Stimulated activated CD4-positive, alpha-beta T cell treated with anti-CD3 and anti-CD28 coated beads, Interleukin-12 subunit alpha, Interleukin-12 subunit beta, amount 100 ng/mL, for 48 hours (primary cell): ENCODE measurements at regions not wholly inside any gene's neighbourhood (a gene's known extent, or its start where the extent isn't known, plus 50 kb on each side); places are given as distances from the start of the nearest gene placed in this dataset.

Experiments used
- DNase-seq, 3 donors: peaks; one replicate each; pipeline ENCODE4 v3.0.0-alpha.2; 2020; ENCODE audit warnings: low read depth in 2 of 3, low spot score in 1 of 3

- DNase-seq, result no peak
Measured at GRCh38 chr11:122451911-122452310, 203.6 kb upstream of the UBASH3B start.

- DNase-seq, result no peak
Measured at GRCh38 chr11:122441666-122442035, 213.9 kb upstream of the UBASH3B start.

DNA sequence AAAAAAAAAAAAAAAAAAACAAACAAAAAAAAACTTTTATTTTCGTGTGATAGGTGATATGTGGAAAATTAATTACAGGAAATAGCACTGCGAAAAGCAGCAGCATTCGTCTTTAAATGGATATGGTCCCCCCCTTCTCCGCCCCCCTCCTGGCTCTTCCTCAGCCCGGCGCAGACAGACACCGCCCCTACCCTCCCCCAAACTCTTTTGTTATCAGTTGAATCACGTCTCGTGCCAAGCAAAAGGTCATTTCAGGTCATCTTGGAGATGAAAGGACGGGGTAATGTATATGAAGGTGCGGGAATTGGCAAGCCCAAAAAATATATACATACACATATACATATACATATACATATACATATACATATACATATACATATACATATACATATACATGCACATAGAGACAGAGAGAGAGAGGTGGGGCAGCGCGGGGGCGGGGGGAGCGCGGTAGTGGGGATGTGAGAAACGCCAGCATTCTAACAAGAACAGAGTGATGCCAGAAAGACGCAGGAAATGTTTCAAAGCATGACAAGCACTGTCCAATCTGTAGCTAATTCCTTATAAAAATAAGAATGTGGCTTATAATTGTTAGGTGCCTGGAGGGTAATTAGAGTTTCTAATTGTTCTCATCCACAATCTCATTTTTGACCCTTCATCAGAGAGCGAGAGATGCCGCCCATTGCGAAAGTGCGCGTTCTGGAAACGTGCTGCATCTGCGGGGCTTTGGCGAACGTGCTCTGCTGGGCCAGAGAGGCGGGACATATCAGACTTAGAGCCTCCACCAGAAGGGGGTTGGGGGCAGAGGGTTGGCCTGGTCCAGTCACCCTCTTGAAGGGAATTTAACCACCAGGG is 214.5 kb upstream of the UBASH3B start:
- no peak for DNase-seq

DNA sequence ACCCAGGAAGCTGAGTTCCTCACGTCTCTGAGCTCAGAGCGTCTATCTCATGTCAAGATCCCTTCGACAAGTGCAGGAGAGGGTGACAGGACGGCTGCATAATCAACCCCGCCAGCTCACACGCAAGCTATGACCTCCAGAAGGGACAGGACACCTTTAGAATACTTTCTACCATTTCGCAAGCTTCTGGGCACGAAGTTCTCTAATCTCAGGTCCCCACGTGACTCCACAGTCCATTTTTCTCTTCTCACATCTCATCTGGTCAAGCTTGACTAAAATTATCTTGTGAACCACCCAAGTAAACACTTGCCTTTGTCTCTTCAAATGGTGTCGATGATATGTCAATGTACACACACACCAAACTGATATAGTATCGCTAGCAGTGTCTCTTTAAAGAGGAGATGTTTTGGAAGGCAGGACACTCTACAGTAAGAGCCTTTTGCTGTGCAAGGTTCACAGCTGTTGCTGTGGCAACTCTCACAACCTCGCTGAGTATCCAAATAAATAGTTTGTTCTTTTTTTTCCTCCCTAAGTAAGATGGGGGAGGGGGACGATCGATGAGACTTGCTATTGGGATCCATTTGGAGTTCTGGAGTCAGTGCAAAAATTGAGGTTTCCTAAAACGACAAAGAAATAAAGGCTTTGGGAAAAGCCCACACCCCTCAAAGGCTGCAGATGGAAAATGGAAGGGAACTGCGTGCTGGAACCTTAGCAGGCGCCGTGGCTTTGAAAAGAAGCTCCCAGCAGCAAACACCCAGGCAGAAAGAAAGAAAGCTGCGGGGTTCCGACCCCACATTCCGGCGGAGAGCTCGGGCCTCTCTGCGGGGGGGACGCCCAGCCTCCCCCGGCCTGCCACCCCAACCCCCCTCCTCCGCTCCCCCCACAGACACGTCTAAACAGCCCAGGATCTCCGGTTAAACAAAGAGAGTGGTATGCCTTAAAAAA is 215.4 kb upstream of the UBASH3B start:
- DNase-seq, result no peak

- DNase-seq, result no peak
Measured at GRCh38 chr11:122436188-122436555, 219.3 kb upstream of the UBASH3B start.

- DNase-seq, result no peak
Measured at GRCh38 chr11:122435540-122436187, 219.9 kb upstream of the UBASH3B start.

- DNase-seq, result no peak
Measured at GRCh38 chr11:122434786-122435185, 220.7 kb upstream of the UBASH3B start.

GRCh38 chr11:122430490-122430889 is 225.0 kb upstream of the UBASH3B start:
- no peak for DNase-seq

DNA sequence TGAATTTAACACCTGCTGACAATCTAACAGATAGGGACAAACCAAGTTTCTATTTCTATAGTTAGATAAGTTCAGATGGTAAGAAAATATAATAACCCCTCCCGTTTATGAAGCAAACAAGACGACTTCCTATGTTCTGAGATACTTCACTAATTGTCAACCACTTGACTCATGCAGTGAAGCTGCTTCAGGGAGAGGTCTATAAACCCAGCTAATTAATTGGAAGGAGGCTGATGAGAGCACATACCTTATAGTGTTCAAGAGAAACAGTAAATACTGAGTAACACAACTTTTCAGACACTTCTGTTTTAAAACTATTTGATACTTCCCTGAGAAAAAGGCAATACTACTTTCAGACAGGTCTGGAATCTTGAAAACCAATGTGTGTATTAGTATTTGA is 229.4 kb upstream of the UBASH3B start:
- no peak for DNase-seq

DNA sequence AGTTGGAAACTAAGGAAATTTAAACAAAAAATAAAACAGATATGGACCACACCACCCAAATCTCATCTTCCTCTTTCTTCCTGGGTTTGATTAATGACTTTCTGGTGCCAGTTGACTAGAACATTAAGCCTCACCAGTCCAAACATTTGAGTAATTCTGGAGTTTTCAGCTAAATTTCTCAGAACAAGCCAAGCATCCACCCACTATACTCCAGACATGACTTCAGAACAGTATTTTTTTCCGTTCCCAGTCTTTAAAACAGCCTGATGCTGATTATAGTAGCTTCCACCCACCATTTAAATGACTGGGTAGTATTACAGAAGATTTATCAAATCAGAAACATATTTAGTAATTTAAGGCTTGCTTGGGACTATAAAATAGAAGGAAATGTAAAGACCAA is 230.9 kb upstream of the UBASH3B start:
- no peak for DNase-seq

DNA sequence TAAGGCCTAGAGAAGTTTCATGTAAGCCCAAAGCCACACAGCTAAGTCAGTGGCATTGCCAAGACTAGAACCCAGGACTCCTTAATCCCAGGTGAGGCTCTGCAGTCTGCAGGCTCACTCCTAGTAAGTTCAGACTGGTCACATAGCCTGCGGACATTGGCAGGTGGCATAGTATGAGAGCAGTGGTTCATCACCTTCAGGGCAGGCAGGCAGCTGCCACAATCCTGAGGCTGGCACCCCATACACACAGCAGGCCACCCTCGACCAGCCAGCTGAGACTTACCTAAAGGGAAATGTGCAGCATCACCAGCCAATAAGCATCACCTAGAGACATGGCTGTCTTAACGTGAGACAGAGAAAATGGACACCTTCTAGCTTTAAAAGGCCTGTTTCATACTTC is 231.6 kb upstream of the UBASH3B start:
- DNase-seq, result no peak

DNA sequence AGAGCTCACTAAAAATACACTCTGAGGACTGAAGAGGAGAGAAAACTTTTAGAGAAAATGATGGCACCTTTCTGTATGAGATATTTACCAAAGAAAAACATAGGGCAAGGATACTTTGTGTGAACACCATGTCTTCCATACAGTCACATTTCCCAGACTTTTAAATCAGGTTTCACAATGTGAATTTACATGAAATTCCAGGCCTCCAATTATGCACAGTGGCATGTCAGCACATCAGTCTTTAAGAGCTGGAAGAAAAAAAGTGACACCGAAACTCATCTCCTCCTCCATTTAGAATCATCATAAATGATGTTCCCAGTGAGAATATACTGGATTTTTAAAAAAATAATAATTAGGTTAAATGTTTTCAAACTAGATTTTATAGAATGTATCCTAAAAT is 232.2 kb upstream of the UBASH3B start:
- no peak for DNase-seq

DNA sequence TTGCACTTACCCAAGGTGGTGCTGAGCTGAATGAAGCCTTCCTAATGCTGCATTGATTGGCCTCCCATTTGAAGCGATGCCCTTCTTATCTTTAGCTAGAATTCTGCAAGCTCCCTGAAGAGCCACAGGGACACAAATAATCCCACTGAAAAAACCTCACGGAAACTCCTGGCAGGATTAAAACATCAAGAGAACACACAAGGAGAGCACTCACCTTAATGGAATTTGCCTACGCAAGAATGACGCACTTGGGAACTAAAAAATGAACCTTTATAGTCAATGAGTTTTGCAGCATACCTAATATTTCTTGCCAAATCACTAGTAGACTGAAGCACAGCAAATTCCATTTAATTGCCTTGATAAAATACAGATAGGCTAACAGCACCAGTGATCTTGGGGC is 232.8 kb upstream of the UBASH3B start:
- DNase-seq, result no peak

DNA sequence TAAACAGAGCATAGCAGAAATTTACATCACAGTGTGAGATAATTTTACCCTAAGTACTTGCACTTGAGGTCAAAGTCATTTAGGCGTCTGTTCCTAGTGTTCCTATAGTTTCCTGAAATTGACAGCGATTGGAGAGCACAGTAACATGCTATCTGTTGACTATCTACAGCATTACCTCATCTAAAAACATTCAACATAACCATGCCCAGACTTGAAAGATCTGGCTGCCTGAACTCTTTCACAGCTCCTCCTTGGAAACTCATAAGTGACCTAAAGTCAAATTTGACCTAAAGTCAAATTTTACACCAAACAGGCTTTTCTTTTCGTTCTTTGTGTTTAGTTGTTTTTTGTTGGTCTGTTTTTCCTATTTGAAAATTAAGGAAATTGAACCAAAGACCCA is 233.8 kb upstream of the UBASH3B start:
- DNase-seq, result no peak

- DNase-seq, result no peak
Measured at GRCh38 chr11:122418032-122418431, 237.5 kb upstream of the UBASH3B start.

- DNase-seq, result no peak
Measured at GRCh38 chr11:122414406-122415018, 241.0 kb upstream of the UBASH3B start.

DNA sequence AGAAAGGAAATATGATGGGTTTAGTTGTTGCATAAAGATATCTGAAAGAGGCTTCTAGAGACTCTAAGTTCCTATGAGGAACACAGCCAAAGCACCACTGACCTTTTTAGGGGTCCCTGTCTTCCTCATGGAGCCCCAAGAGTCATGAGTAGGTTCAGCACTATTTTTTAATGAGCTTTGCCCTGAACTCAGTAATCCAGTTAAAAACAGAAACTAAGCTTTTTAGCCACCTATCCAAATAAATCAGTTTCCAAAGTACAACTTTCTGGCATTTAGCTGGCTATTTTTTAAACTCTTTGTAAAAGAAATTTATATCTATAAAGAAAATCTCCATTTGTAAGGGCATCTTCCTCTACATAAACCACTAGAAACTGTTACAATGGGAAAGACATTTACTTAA is 241.8 kb upstream of the UBASH3B start:
- no peak for DNase-seq

GRCh38 chr11:122412581-122412980 is 242.9 kb upstream of the UBASH3B start:
- no peak for DNase-seq

GRCh38 chr11:122406466-122406865 is 249.1 kb upstream of the UBASH3B start:
- no peak for DNase-seq

- DNase-seq, result no peak
Measured at GRCh38 chr11:122405547-122406341, 249.8 kb upstream of the UBASH3B start.

GRCh38 chr11:122404571-122404970 is 251.0 kb upstream of the UBASH3B start:
- DNase-seq, result no peak
